ENCODE measurements at regions not wholly inside any gene's neighbourhood (a gene's known extent, or its start where the extent isn't known, plus 50 kb on each side); places are given as distances from the start of the nearest gene placed in this dataset.
"Not testable (repeated sequence)": the region's sequence is repeated elsewhere in the genome, so short reads cannot be mapped to it uniquely, and the experiment has no call there.

DNA sequence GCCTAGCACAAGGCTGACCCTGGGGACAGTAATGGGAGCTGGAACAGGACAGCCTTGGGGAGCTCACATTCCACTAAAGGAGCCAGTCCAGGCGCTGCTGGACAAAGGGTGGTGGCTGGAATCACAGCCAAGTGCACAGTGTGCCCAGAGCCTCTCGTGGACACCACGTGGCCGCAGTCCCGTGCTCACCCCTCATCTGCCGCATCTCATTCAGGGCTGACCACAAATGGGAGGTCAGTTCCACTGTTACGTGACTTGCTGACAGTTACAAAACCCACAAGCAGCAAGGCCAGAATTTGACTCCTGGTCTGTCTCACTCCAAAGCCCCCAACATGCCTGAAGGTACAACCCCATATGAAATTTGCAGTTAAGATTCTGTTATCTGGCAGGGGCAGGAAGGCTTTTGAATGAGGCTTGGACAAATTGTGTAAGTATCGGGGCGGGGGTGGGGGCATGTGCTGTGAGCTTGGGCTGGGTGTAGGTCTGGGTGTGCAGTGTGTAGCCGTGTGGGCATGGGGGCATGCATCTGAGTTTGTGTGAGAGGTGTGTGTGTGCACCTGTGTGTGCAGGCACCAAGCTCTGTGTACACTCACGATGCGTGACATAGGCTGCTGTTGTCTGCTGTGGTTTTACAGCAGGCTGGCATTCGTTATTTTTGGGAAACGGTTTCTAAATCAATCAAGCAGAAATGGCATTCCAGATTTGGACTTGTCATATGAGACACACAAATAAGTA, 301.7 kb downstream of the BRD1 start:
- no peak for DNase-seq (ENCODE audit: low spot score)

DNA sequence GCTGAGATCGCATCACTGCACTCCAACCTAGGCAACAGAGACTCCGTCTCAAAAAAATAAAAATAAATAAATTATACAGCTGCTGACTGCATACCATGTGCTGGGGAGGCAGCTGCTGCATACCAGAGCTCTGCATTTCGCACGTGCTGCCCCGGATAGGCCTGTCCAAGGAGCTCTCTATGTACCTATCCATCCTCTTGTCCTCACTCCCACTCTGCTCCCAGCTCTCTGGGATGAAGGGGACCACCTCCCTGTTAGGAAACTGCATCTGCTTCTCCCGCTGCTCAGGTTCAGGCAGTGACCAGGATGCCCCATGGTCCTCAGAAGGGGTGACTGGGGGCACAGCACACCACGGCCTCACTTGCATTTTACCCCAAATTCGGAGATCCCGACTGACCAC, 302.3 kb downstream of the BRD1 start:
- DNase-seq (ENCODE audit: low spot score) = no peak

DNA sequence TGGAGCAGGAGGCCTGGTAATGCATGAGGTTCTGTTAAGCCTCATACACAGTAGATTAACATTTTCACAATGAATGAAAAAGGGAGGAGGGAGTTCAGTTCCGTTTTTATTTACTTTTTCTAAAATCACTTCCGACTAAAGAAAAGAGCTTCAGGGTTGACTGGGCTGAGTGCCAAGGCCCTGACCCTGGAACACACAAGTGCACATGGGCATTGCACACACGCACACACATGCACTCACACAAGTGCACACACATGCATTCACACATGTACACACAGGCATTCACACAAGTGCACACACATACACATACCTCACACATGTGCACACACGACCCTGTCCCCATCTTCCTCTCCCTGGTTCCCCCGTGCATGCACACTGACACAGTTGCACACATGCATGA, 303.3 kb downstream of the BRD1 start:
- no peak for DNase-seq (ENCODE audit: low spot score)

DNA sequence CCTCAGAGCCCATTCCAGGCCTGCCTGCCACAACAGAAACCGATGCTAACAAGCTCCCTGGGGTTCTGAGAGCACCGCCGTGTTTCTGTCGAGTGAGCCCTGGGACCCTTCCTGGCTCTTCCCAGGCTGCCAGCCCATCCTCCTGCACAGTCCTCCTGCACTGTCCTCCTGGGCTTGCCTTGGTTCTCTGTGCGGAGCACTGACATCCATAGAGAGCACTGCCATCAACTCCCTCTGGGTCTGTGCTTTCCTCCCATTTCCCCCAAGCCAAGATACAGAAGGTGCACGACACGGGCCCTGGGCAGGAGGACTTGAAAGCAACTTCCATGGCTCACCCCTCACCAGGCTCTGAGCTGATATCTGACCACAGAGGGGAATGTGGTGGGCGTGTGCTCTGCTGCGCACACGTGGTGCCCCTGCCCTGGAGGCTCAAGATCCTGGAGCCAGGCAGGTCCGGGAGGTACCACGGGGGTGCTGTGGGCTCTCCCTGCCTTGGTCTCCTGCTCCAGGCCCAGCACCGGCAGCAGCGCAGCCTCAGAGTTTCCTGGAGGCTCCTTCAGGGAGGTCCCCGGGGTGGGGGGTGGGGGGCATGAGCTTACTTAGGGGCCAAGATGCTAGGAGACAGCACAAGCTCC, 304.2 kb downstream of the BRD1 start:
- DNase-seq (ENCODE audit: low spot score) = no peak

DNA sequence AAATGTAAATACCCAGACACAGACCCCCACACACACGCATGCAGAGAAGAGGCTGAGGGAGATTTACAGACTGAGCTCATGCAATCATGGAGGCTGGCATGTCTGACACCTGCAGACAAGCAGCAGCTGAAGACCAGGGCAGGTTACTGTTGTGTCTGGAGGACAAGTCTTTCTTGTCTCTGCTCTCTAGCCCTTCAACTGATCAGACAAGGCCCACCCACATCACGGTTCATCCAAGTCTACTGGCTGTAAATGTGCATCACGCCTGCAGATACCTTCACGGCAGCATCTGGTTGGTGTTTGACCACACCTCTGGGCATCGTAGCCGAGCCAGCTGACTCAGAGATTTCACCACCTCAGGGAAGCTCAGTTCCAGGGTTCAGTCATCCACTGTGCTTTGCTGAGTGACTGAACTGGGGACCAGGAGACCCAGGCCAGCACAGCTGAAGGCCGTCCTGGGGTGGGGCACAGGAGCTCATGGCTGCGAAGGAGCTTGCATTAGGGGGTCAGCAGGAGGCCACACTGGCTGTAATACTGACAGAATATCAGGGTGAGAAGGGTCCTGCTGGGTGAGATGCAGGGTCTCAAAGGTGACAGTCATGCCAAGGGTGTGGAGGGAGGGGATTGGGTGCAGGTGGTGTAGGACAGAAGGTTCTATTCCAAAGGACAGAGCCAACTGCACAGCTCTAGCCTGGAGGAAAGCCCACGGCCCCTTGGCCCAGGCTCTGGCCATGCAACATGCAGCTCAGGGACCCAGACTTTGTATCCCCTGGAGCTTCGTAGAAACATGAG, 304.9 kb downstream of the BRD1 start:
- no peak for DNase-seq (ENCODE audit: low spot score)

DNA sequence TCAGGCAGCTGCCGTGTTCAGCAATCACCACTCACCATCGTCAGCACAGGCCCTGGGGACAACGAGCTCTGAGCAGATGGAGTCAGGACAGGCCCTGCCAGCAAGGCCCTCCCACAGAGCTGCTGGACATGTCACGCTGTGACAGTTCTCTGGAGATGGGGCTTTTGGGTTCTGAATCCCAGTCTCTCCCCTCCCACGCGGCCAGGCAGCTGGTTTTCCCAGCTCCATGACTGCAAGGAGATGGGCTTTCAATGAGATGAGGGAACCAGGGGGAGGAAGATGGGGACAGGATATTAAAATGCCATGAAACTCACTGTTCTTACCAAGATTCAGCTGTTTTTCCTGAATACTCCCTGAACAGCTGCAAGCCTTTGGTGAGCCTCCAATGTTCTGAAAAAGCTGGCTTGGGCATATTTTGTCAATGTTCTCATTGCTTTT, 305.9 kb downstream of the BRD1 start:
- DNase-seq (ENCODE audit: low spot score) = no peak

DNA sequence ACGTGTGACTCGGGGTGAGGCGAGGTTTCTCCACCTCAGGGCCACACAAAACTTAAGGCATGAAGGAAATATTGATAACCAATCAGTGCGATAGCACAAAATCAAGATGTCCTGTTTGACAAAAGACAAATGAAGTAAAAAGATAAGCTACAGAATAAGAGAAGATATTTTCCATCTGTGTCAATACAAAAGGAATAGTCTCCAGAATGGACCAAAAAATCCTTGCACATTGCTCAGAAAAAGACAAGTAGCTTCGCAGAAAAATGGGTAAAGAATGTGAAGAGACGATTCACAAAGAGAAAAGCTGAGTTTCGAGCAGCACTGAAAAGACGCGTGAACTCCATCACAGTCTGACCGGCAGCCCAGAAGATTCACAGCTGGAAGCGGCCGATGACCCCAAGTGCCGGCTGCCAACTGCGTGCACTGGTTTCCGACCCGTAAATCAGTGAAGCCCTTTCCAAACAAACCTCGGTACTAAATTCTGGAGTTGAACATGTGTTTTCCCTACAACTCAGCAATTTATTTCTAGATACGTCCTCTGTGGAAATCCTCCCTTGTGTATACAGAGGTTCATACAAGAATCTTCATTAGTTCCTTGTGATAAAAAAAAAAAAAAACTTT, 308.4 kb downstream of the BRD1 start:
- DNase-seq (ENCODE audit: low spot score) = no peak

DNA sequence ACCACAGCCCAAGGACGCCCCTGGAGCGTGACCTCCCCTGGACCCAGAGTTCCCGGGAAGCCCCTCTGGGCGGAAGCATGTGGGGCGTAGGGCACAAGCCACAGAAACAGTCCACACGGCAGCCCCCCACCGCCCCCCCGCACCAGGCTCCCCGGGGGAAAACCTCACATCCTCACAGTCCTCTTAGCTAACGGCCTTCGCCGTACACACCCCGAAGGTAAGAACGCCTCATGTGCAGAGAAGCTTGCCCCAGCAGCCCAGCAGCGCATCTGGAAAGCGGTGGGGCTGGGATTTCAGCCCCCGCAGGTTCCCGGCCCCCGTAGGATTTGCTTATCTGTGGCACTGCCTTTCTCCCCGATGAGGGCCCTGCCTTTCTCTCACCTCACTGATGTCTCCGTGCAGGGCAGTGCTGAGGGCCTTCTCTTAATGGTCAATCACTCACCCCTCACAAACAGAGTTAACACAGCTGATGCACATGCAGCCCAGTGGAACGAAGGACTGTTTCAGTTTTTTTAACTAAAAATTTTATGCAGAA, 309.2 kb downstream of the BRD1 start:
- no peak for DNase-seq (ENCODE audit: low spot score)

DNA sequence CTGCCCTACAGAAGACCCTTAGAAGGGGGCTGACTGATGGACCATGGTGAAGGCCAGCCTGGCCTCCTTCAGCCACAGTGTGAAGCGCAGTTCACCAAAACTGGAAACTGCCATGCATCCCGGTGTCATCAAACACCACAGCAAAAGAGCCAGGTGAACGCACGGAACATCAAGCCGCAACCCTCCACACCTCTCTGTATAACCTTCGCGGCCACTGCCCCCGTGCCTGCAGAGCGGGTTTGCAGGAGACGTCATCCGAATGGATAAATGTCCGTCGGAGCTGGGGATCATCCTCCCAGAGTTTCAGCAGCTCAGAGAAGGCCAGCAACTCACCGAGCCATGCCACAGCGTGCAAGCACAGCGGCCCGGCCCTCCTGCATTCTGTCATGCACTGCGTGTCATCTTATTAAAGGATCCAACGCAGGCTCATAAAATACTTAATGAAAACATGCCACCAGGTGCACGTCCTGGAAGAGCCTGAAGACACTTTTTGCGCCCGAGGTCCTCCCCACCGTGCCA, 309.9 kb downstream of the BRD1 start:
- DNase-seq (ENCODE audit: low spot score) = no peak

DNA sequence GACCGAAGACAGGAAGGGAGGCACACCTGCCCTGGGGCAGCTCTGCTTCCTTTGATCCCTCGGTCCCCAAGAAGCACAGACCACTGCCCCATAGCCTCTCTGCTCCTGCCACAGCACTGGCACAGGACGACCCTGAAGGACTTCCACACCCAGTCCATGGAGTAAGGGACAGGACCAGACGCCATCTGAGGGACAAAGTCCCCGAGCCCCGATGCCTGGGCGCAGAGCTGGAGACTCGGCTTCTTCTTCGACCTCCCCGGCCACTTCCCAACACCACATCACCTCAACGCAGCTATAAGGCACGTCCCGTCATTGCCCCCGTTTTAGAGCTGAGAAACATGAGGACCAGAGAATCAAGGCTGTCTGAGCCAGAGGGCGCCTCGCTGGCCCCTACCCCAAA, 310.5 kb downstream of the BRD1 start:
- DNase-seq (ENCODE audit: low spot score) = no peak

DNA sequence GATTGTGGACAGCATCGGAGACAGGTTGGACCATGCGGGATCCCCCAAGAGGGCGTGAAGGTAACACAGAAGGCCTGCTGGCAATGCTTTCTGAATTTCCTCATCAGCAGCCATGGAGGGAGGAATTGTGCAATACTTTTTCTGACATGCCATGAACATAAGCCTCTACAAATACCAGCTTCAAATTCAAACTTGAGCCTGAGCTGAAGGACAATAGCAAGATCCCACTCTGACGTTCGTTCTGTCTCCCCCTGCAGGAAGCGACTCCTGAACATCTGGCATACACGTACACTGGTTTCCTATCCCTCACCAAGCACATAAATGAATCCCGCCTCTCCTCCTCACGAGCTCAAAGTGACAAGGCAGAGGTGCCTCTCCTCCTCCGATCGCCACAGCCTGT, 312.2 kb downstream of the BRD1 start:
- DNase-seq (ENCODE audit: low spot score) = no peak

DNA sequence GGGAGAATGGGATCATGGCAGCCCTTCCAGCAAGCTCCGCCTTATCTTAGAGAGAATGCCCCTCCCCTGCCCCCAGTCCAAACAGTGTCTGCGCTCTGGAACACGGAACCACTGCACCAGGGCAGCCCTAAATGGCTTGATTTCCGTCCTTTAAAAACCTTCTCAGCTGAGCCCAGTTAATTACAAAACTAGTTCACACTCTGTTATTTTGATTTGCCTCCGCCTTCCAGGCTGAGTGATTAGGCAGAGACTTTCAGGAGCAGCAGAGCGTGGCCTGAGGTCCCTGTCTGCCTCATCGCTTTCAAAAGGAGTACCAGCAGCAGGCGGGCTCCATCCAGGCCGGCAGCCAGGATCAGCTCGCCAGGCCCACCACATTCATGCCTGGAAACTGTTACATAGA, 313.0 kb downstream of the BRD1 start:
- DNase-seq (ENCODE audit: low spot score) = no peak

DNA sequence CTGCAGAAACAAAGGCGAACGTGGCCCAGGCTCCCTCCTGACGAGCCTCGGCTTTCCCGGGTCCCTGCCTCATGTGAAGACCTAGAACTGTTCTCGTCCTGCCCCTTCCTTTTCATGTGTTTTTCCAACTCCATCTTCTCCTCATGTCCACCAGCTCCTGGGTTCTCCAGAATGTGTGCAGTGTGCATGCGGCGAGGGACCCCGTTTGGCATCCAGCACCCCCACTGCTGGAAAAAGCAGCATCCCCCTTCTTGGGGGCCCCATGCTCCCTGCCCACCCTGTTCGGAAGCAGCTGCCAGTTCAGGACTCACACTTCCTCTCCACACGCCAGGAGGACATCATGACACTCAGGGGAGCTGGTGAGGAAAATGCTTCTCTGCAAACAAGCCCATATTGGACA, 313.5 kb downstream of the BRD1 start:
- DNase-seq (ENCODE audit: low spot score) = no peak

DNA sequence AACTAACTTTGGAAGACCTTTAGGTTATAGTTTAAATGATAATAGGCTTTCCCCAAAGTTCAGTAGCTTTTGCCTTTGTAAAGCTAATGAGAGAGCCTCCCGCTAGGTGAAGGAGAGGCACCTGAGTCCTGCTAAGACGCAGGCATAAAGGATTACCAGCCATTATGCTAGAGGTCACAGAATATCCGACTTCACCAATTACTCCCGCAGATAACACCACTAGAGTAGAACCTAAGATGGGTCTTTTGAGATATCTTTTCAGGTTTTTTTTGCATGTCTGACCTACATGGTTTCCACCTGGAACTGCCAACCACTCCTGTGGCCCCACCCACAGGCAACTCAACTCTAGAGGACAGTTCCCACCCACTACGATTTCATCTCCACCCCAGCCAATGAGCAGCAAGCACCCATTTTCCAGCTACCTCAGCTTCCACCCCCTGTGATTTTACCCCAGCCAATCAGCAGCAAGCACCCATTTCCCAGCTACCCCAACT, 314.3 kb downstream of the BRD1 start:
- no peak for DNase-seq (ENCODE audit: low spot score)

DNA sequence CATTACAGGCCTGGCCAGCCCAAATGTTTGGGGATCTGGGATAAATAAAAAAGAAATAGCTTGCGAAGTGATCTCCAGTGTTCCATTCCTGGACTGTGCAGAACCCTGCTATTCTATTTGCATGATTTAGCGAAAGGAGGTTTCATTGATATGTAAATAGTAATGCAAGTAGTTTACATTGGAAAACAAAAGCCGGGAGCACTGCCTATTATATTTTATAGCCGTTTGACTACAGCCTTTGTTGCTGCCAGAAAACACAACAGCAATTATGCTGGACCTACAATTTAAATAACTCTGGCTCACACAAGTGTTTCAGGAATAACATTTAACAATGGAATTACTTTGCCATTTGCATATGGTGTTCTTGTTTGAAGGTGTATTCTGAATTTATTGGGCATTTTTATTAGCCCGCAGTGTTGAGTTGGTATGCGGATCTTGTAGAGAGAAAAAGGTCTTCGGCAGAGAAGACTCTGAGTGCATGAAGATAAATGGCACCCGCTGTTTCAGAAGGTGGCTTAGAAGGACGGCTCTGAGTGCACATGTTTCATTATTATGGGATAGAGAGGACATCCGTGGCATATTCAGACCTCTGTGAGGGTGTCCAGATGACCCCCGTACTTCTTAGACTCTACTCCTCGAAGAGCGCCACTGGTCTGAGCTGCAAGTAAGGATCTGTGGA, 315.0 kb downstream of the BRD1 start:
- DNase-seq (ENCODE audit: low spot score) = no peak

DNA sequence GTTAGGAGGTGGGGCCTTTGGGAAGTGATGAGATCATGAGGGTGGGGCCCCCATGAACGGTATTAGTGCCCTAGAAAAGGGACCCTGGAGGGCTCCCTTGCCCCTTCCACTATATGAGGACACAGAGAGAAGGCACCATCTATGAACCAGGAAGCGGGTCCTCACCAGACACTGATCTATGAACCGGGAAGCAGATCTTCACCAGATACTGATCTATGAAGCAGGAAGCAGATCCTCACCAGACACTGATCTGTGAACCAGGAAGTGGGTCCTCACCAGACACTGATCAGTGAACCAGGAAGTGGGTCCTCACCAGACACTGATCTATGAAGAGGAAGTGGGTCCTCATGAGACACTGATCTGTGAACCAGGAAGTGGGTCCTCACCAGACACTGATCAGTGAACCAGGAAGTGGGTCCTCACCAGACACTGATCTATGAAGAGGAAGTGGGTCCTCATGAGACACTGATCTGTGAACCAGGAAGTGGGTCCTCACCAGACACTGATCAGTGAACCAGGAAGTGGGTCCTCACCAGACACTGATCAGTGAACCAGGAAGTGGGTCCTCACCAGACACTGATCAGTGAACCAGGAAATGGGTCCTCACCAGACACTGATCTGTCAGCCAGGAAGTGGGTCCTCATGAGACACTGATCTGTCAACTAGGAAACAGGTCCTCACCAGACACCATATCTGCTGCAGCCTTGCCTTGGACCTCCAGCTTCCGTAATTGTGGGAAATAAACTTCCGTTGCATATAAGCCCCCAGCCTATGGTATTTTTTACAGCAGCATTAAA, 316.1 kb downstream of the BRD1 start:
- not testable (repeated sequence) for DNase-seq (ENCODE audit: low spot score)

DNA sequence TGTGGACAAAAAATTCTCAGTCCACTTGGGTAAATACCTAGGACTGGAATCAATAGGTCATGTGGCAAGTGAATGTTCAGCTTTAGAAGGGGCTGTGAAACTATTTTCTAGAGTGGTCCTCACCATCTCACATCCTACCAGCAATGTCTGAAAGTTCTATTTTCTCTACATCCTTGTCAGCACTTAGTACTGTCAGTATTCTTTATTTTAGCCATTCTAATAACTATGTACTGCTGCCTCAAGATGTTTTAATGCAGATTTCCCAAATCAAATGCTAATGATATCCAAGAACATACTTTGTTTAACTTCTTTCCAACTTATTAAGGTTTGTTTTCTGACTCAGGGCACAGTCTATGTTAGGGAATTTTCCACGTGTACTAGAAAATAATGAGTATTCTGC, 317.0 kb downstream of the BRD1 start:
- no peak for DNase-seq (ENCODE audit: low spot score)

DNA sequence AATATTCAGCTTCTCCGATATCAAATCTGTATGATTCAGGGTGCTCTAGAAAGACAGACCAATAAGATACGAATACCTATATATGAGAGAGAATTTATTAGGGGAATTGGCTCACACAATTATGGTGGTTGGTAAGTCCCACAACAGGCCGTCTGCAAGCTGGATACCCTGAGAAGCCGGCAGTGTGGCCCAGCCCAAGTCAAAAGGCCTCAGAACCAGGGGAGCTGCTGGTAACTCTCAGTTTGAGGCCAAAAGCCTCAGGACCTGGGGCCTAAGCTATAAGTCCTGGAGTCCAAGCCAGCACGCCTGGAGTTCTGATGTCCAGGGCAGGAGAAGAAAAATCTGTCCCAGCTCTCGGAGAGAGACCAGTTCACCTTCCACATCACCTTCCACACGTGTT, 318.7 kb downstream of the BRD1 start:
- no peak for DNase-seq (ENCODE audit: low spot score)

DNA sequence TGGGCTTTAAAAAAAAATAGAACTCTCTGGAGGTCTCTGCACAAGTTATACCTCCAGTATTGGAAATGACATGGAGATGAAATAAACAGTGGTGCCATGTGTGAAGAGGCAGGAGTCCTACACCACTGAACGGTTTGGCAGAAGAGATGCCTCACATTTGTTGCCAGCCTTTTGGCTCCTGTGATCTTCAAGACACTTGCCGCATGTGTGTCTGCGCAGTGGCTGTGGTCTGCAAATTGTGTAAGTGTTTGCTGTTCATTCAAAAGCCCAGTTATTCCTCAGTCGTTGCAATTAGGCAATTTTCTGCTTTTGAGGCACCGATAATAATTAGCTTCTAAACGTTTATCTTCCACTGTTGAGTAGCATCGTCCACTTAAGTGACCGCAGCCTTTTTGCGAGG, 319.1 kb downstream of the BRD1 start:
- DNase-seq (ENCODE audit: low spot score) = no peak

DNA sequence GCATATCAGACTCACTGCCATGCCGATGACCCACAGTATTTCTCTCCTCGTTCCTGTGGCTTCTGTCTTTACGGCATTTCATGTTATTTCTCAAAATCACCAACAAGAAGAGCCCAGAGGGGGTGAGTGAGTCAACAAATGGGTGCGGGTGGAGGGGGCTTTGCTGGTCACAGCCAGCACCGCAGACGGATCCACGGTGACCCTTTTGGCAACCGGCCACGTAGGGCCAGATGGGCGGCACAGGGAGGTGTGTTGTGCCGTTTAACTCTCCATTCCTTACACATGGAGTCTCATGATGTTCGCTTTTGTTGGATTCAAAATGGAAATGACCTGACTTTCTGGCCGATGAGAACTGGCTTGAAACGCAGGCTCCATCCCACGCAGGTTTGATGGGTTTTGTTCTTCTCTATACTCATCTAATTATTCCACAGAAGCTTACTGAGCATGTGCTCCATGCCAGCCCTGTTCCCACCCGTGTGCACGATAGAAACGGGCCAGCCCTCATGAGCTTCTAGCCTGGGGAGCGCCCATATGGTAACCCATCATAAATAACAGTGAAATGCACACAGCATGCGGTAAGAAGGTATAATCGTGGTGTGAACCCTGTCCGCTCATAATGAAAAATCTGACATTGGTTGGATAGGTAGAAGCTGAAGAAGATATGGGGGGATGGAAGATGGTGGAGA, 319.9 kb downstream of the BRD1 start:
- no peak for DNase-seq (ENCODE audit: low spot score)

Data from CD4-positive, alpha-beta T cell treated with Interleukin-2 at 100 ng/mL for 4 hours (primary cell).